GM21526 (cell line): ENCODE measurements at regions not wholly inside any gene's neighbourhood (a gene's known extent, or its start where the extent isn't known, plus 50 kb on each side); places are given as distances from the start of the nearest gene placed in this dataset.
"Not testable (repeated sequence)": the region's sequence is repeated elsewhere in the genome, so short reads cannot be mapped to it uniquely, and the experiment has no call there.

Experiments used
- ATAC-seq: cut with Tn5 transposase; IDR thresholded peaks from one replicate; pipeline ENCODE4 v1.9.1; 2021; ENCODE audit warnings: moderate library complexity; ENCODE audit not compliant: unreplicated experiment, low FRiP score

GRCh38 chr9:80701061-80701460, 988.3 kb downstream of the TLE1 start:
- no peak for ATAC-seq

GRCh38 chr9:80699511-80699998, 989.8 kb downstream of the TLE1 start:
- ATAC-seq = no peak

- no peak for ATAC-seq
Measured at GRCh38 chr9:80698725-80699410, 990.5 kb downstream of the TLE1 start.

- no peak for ATAC-seq
Measured at GRCh38 chr9:80692751-80693150, 996.6 kb downstream of the TLE1 start.

GRCh38 chr9:80691229-80691628, 998.1 kb downstream of the TLE1 start:
- ATAC-seq = no peak

GRCh38 chr9:80690349-80690939, 998.9 kb downstream of the TLE1 start:
- ATAC-seq = no peak

GRCh38 chr9:80679916-80680315, 1009.4 kb downstream of the TLE1 start:
- ATAC-seq = no peak

- ATAC-seq = no peak
Measured at GRCh38 chr9:80678906-80679305, 1010.4 kb downstream of the TLE1 start.

GRCh38 chr9:80673496-80673895, 1015.9 kb downstream of the TLE1 start:
- ATAC-seq = no peak

GRCh38 chr9:80665479-80665878, 1023.9 kb downstream of the TLE1 start:
- ATAC-seq = no peak

- ATAC-seq = no peak
Measured at GRCh38 chr9:80664327-80665210, 1024.8 kb downstream of the TLE1 start.

- not testable (repeated sequence) for ATAC-seq
Measured at GRCh38 chr9:80659751-80660150, 1029.6 kb downstream of the TLE1 start.

GRCh38 chr9:80651044-80651443, 1038.3 kb downstream of the TLE1 start:
- no peak for ATAC-seq

- no peak for ATAC-seq
Measured at GRCh38 chr9:80649496-80649895, 1039.9 kb downstream of the TLE1 start.

- ATAC-seq = no peak
Measured at GRCh38 chr9:80649001-80649420, 1040.3 kb downstream of the TLE1 start.

GRCh38 chr9:80648336-80648735, 1041.0 kb downstream of the TLE1 start:
- ATAC-seq = no peak

- no peak for ATAC-seq
Measured at GRCh38 chr9:80646211-80646610, 1043.1 kb downstream of the TLE1 start.

- ATAC-seq = no peak
Measured at GRCh38 chr9:80644044-80644443, 1045.3 kb downstream of the TLE1 start.

- no peak for ATAC-seq
Measured at GRCh38 chr9:80635065-80635464, 1054.3 kb downstream of the TLE1 start.

- ATAC-seq = no peak
Measured at GRCh38 chr9:80632041-80632440, 1057.3 kb downstream of the TLE1 start.

GRCh38 chr9:80622508-80622907, 1050.7 kb downstream of the TLE4 start:
- ATAC-seq = no peak
